ENCODE measurements at regions not wholly inside any gene's neighbourhood (a gene's known extent, or its start where the extent isn't known, plus 50 kb on each side); places are given as distances from the start of the nearest gene placed in this dataset.
"Not testable (repeated sequence)": the region's sequence is repeated elsewhere in the genome, so short reads cannot be mapped to it uniquely, and the experiment has no call there.

- DNase-seq: no peak
These were observed 733.7 kb downstream of the ZNF385D start for GRCh38 chr3:21017115-21017852.

GRCh38 chr3:21013566-21013965, 737.4 kb downstream of the ZNF385D start:
- DNase-seq: no peak

DNA sequence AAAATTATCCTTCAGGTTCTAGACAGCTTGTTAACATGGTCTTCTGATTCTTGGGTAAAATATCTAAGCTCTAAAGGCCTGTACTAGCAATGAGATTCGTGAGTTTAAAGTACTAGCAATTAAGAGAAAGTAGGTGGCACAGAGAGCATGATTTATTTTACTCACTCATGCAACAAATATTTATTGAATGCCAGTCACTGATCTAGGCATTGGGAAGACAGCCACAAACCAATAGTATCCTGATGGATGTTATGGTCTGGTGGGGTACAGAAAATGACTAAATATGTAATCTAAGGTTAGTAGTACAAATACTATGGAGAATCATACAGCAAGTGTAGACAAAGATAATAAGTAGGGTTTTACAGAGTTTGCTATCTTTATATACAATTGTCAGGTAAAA, 751.3 kb downstream of the ZNF385D start:
- DNase-seq: no peak

- DNase-seq: no peak
These were observed 753.8 kb downstream of the ZNF385D start for GRCh38 chr3:20997183-20997582.

GRCh38 chr3:20990896-20991295, 760.1 kb downstream of the ZNF385D start:
- no peak for DNase-seq

GRCh38 chr3:20989653-20990052, 761.4 kb downstream of the ZNF385D start:
- not testable (repeated sequence) for DNase-seq

- peak; percentile 71 for DNase-seq
These were observed 766.3 kb downstream of the ZNF385D start for GRCh38 chr3:20984594-20985205.

- no peak for DNase-seq
These were observed 775.8 kb downstream of the ZNF385D start for GRCh38 chr3:20975188-20975651.

DNA sequence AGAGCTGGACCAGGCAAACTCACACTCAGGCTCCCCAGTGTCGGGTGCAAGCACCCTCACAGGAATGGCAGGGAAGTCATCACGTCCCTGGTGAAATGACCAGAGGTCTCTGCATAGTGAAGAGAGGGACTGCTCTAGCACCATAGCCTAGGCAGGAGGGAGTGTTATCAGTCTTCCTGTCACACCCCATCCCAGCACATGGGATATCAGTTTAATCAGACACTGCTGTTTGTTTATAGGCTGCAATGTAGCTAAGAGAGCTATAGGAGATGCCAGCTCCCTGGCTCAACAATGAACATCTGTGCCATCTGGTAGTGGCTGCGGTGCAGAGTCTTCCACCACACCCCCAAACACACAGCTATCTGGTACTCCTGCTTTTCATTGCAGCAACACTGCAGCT, 776.6 kb downstream of the ZNF385D start:
- peak; percentile 48 for DNase-seq

DNA sequence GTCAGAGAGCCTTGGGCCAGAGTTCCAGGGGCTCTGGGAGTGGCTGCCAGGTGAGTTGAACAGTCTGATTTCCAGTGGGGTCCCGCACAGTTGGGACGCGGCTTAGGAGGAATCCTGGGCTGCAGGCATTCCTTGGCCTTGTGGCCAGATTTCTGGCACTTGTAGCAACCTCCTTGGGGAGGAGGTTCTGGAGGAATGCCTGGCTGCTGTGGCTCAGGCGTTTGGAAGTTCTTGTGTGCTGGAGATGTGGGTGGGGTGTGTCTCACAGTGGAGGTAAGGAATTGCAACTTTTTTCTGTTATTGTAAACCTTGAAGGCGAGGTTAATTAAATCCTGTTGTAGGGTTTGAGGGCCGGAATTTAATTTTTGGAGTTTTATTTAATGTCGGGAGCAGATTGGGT, 780.2 kb downstream of the ZNF385D start:
- DNase-seq: not testable (repeated sequence)

DNA sequence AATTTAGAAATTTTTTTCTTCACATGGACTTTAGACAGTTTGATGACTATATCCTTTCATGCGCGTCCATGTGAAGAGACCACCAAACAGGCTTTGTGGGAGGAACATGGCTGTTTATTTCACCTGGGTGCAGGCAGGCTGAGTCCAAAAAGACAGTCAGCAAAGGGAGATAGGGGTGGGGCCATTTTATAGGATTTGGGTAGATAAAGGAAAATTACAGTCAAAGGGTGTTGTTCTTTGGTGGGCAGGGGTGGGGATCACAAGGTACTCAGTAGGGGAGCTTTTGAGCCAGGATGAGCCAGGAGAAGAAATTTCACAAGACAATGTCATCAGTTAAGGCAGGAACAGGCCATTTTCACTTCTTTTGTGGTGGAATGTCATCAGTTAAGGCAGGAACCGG, 781.5 kb upstream of the SGO1 start:
- DNase-seq: not testable (repeated sequence)

DNA sequence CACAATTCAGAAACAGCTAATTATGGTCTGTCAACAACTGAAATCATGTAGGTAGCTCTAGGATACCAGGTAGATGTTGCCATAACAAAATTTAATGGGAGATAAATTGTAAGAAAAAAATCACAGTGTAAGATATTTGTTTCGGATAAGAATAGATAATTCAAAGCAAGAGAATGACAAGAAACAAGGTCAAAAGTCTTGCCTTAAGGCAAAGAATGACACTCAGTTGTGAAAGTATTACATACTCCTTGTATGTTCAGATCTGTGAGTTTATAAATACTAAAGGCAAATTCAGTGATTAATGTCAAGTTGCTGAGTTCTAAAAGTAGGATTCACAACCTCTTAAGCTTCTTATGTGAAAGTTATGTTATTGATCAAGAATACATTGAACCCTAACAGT, 772.2 kb upstream of the SGO1 start:
- DNase-seq: no peak

- DNase-seq: no peak
These were observed 759.9 kb upstream of the SGO1 start for GRCh38 chr3:20945892-20946291.

DNA sequence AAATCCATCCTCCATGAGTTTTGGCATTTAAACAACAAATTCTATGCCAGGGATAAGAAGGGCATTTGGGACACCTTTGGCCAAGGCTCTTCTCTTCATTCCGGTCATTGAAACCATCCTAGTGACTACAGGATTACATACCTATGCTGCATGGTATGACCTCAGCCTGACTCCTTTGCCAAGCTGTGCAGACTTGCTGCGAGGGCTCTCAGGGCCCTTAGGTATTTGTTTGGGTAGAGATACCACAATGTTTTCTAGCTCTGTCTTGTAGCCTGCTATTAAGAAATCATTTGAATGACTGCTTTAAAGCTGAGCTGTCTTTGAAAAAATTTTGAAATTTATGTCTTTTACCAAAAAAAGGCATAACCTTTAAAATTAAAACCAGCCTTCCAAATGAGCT, 749.8 kb upstream of the SGO1 start:
- DNase-seq: no peak

DNA sequence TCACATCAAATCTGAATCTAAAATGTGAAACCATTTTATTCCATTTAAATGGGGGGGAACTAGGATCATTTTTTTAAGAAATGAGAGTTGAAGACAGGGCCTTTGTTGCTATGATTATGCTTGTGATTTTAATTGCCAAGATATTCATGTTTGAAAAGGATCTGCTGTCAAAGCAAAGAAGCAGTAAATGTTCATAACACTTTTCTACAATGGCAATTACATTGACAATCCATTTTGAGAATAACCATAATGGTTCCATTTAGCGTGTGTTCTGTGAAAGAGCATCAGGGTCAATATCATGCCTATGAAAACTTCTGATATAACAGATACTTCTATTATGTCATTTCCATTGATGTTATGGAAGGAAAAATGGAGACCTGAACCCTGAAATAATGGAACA, 745.8 kb upstream of the SGO1 start:
- no peak for DNase-seq

DNA sequence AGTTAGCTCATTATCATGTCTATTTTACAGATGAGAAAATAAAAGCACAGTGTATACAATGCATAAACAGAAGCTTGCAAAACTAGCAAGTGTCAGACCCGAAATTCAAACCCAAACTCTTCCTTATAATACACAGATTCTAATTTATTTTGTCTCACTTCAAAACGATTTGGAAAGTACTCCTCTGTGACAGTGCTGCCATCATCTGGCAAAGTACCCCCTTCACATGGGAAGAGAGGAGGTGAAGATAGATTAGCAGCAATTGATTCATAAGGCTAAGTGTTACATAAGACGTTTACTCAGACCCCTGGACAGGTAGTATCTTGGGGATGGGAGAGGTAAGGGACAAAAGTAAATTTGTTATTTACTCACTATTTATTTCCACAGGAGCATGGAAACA, 744.0 kb upstream of the SGO1 start:
- DNase-seq: peak; percentile 35

DNA sequence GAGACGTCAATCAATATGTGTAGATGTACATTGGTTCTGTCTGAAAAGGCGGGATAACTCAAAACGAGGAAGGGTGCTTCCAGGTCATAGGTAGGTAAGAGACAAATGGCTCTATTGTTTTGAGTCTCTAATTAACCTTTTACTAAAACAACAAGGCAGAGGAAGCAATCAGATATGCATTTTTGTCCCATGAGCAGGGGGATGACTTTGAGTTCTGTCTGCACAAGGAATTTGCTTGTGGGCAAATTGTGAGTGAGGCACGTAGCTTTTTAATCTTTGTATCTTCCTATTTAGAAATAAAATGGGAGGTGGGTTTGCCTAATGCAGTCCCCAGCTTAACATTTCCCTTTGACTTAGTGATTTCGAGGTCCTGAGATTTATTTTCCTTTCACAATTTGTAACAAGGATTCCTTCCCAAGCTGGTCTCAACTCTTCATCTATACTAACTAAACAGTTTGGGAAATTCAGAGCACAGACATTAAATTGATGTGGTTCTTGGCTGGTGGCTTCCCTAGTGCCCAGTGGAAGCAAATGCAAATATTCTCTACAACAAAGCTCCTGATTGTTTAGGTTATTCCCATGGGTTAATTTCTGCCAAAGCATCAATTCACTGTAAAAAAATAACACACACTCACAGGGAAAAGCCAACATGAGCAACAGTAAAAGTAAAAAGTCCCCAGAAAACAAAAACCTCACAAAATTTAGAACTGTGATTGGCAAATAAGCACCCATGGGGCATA, 738.8 kb upstream of the SGO1 start:
- DNase-seq: no peak

GRCh38 chr3:20921112-20921511, 735.1 kb upstream of the SGO1 start:
- DNase-seq: not testable (repeated sequence)

- DNase-seq: peak; percentile 42
These were observed 731.1 kb upstream of the SGO1 start for GRCh38 chr3:20916951-20917606.

DNA sequence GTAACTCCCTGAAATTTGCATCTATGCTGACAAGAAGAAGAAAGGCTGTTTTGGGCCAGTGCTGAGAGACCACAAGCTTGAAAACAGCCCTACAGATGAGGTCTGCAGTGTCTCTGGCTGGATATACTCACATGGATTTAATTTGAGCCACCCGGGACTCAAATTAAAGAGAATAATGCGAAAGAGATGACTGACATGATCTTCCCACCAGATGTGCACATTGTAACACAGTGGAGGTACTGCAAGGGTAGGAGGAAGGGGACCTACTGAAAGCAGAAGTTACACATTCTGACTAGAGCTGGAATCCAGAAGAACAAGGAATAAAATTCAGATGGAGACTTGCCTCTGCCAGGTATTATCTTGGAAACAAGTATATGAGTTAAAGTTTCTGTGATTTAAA, 728.3 kb upstream of the SGO1 start:
- no peak for DNase-seq

GRCh38 chr3:20912406-20912805, 726.4 kb upstream of the SGO1 start:
- no peak for DNase-seq

DNA sequence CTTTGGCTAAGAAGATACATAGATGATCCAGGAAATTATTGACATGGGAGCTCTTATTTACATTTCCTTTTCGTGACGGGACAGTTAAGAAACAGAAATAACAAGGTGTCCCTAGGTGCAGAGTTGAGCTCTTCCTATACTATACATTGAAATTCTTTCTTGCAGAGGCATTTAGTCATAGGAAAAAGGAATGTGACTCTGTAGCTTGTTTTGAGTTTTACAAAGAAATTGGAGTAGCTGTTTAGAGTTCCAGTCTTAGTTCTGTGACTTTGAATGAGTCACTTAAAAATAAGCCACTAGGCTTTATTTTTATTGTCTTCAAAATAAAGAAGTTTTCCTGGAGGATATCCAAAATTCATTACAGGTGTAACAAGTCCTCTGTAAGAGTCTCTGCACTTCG, 723.5 kb upstream of the SGO1 start:
- DNase-seq: no peak

DNA sequence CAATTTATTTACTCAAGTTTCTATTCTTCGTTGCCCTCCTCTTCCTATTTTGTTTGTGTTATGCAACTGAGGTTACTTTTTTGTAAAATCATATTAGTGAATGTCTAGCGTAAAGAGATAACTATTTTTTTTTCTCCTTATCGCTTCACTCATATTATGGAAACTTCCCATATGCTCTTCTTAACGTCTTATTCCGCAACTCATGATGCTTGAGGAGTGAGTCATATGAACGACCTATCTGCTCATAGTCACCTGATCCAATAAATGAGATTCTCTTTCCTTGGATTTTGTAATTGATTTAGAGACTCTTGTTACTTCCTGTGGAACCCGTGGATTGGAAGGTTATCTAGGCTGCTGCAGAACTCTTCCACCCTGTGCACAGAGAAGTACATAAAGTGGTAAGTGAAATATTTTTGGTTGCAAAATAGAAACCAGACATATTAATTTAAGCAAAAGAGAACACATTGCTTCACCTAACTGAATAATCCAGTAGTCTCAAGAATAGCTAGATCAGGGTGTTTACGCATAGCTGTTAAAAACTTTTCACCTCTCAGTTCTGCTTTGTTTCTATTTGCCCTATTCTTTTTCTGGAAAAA, 719.3 kb upstream of the SGO1 start:
- DNase-seq: no peak
